ENCODE measurements at regions not wholly inside any gene's neighbourhood (a gene's known extent, or its start where the extent isn't known, plus 50 kb on each side); places are given as distances from the start of the nearest gene placed in this dataset.

- Histone ChIP-seq H3K4me2 (ENCODE audit: insufficient read depth, low read length) (no peak overlapping the region), H3K4me1 (ENCODE audit: insufficient read depth, low read length) (no peaks in the 10 kb centered on the region), H2AFZ (ENCODE audit: low read depth, low read length) (no peak overlapping the region), H4K20me1 (ENCODE audit: insufficient read depth, low read length) (no peaks in the 10 kb centered on the region), H3K36me3 (ENCODE audit: insufficient read depth, low read length) (no peaks in the 10 kb centered on the region), H3K27ac (ENCODE audit: low read length) (no peak overlapping the region), H3K9ac (ENCODE audit: low read depth, low read length) (no peak overlapping the region), H3K9me3 (ENCODE audit: insufficient read depth, low read length, severe bottlenecking) (no peaks in the 10 kb centered on the region), H3K79me2 (ENCODE audit: insufficient read depth, low read length) (no peaks in the 10 kb centered on the region), H3K4me3 (ENCODE audit: low read depth in 1 of 2, low read length in 2 of 2) (no peak overlapping the region), H3K27me3 (ENCODE audit: insufficient read depth, low read length, poor library complexity) (no peaks in the 10 kb centered on the region)
- TF ChIP-seq EZH2 (IDR thresholded peaks at IDR 0.05; ENCODE audit: borderline replicate concordance, low read depth, low read length, severe bottlenecking): no peak
- no peak for TF ChIP-seq CTCF (IDR thresholded peaks at IDR 0.05; ENCODE audit: borderline replicate concordance, extremely low read depth, low read length, poor library complexity, severe bottlenecking)
- DNase-seq (no peak), ATAC-seq (ENCODE audit: insufficient read depth, low read depth) (no peak)
These were observed 1008.7 kb downstream of the GLUD2 start for GRCh38 chrX:122055979-122056715.

- Histone ChIP-seq H4K20me1 (ENCODE audit: insufficient read depth, low read length) (no peaks in the 10 kb centered on the region), H3K9me3 (ENCODE audit: insufficient read depth, low read length, severe bottlenecking) (no peaks in the 10 kb centered on the region), H3K79me2 (ENCODE audit: insufficient read depth, low read length) (no peaks in the 10 kb centered on the region), H3K4me3 (ENCODE audit: low read depth in 1 of 2, low read length in 2 of 2) (no peak overlapping the region), H3K4me2 (ENCODE audit: insufficient read depth, low read length) (no peak overlapping the region), H3K27ac (ENCODE audit: low read length) (no peak overlapping the region), H3K9ac (ENCODE audit: low read depth, low read length) (no peak overlapping the region), H3K4me1 (ENCODE audit: insufficient read depth, low read length) (no peaks in the 10 kb centered on the region), H3K27me3 (ENCODE audit: insufficient read depth, low read length, poor library complexity) (no peaks in the 10 kb centered on the region), H3K36me3 (ENCODE audit: insufficient read depth, low read length) (no peaks in the 10 kb centered on the region), H2AFZ (ENCODE audit: low read depth, low read length) (no peak overlapping the region)
- ATAC-seq (ENCODE audit: insufficient read depth, low read depth) (no peak), DNase-seq (no peak)
- TF ChIP-seq CTCF (IDR thresholded peaks at IDR 0.05; ENCODE audit: borderline replicate concordance, extremely low read depth, low read length, poor library complexity, severe bottlenecking): no peak
These were observed 1028.8 kb downstream of the GLUD2 start for GRCh38 chrX:122076241-122076640.

GRCh38 chrX:122078079-122078478 is 1030.7 kb downstream of the GLUD2 start:
- Histone ChIP-seq H3K4me3 (ENCODE audit: low read depth in 1 of 2, low read length in 2 of 2) (no peak overlapping the region), H4K20me1 (ENCODE audit: insufficient read depth, low read length) (no peaks in the 10 kb centered on the region), H3K4me1 (ENCODE audit: insufficient read depth, low read length) (no peaks in the 10 kb centered on the region), H2AFZ (ENCODE audit: low read depth, low read length) (no peak overlapping the region), H3K4me2 (ENCODE audit: insufficient read depth, low read length) (no peak overlapping the region), H3K9ac (ENCODE audit: low read depth, low read length) (no peak overlapping the region), H3K79me2 (ENCODE audit: insufficient read depth, low read length) (no peaks in the 10 kb centered on the region), H3K9me3 (ENCODE audit: insufficient read depth, low read length, severe bottlenecking) (no peaks in the 10 kb centered on the region), H3K27ac (ENCODE audit: low read length) (no peak overlapping the region), H3K36me3 (ENCODE audit: insufficient read depth, low read length) (no peaks in the 10 kb centered on the region), H3K27me3 (ENCODE audit: insufficient read depth, low read length, poor library complexity) (no peaks in the 10 kb centered on the region)
- no peak for DNase-seq
- ATAC-seq (ENCODE audit: insufficient read depth, low read depth): no peak
- no peak for TF ChIP-seq EZH2 (IDR thresholded peaks at IDR 0.05; ENCODE audit: borderline replicate concordance, low read depth, low read length, severe bottlenecking)
- no peak for TF ChIP-seq CTCF (IDR thresholded peaks at IDR 0.05; ENCODE audit: borderline replicate concordance, extremely low read depth, low read length, poor library complexity, severe bottlenecking)

Data from DND-41 (cell line).